ENCODE measurements at regions not wholly inside any gene's neighbourhood (a gene's known extent, or its start where the extent isn't known, plus 50 kb on each side); places are given as distances from the start of the nearest gene placed in this dataset.

- no peak for DNase-seq (ENCODE audit: low read depth)
- no peak for TF ChIP-seq CTCF (IDR thresholded peaks at IDR 0.05; ENCODE audit: control insufficient read depth, extremely low read depth, insufficient read depth)
- no peak overlapping the region for H3K4me3 ChIP-seq (ENCODE audit: low read depth, low read length)
These were observed 597.0 kb upstream of the PABPC4L start for GRCh38 chr4:134798573-134798972.

GRCh38 chr4:134787315-134787714 lies 585.7 kb upstream of the PABPC4L start:
- H3K4me3 ChIP-seq (ENCODE audit: low read depth, low read length): no peak overlapping the region
- DNase-seq (ENCODE audit: low read depth): no peak

GRCh38 chr4:134780244-134780643 lies 578.7 kb upstream of the PABPC4L start:
- TF ChIP-seq CTCF (IDR thresholded peaks at IDR 0.05; ENCODE audit: control insufficient read depth, extremely low read depth, insufficient read depth): no peak

More at GRCh38 chr4:134787315-134787714, 585.7 kb upstream of the PABPC4L start:
- no peak for TF ChIP-seq CTCF (IDR thresholded peaks at IDR 0.05; ENCODE audit: control insufficient read depth, extremely low read depth, insufficient read depth)

GRCh38 chr4:134777606-134778005 lies 576.0 kb upstream of the PABPC4L start:
- peak; percentile 30 for DNase-seq (ENCODE audit: low read depth)
- peak; percentile 64 for TF ChIP-seq CTCF (IDR thresholded peaks at IDR 0.05; ENCODE audit: control insufficient read depth, extremely low read depth, insufficient read depth)
- H3K4me3 ChIP-seq (ENCODE audit: low read depth, low read length): no peak overlapping the region

More at GRCh38 chr4:134780244-134780643, 578.7 kb upstream of the PABPC4L start:
- DNase-seq (ENCODE audit: low read depth): peak; percentile 22
- H3K4me3 ChIP-seq (ENCODE audit: low read depth, low read length): no peak overlapping the region

- no peak for DNase-seq (ENCODE audit: low read depth)
- H3K4me3 ChIP-seq (ENCODE audit: low read depth, low read length): no peak overlapping the region
- no peak for TF ChIP-seq CTCF (IDR thresholded peaks at IDR 0.05; ENCODE audit: control insufficient read depth, extremely low read depth, insufficient read depth)
These were observed 572.0 kb upstream of the PABPC4L start for GRCh38 chr4:134773497-134774000.

- 0 out of 2 replicates have a peak, but pooled peaks have one; percentile 3 for TF ChIP-seq CTCF (IDR thresholded peaks at IDR 0.05; ENCODE audit: control insufficient read depth, extremely low read depth, insufficient read depth)
- no peak for DNase-seq (ENCODE audit: low read depth)
- no peak overlapping the region for H3K4me3 ChIP-seq (ENCODE audit: low read depth, low read length)
These were observed 560.5 kb upstream of the PABPC4L start for GRCh38 chr4:134762053-134762452.

- no peak for DNase-seq (ENCODE audit: low read depth)
- H3K4me3 ChIP-seq (ENCODE audit: low read depth, low read length): no peak overlapping the region
- TF ChIP-seq CTCF (IDR thresholded peaks at IDR 0.05; ENCODE audit: control insufficient read depth, extremely low read depth, insufficient read depth): no peak
These were observed 554.8 kb upstream of the PABPC4L start for GRCh38 chr4:134756421-134756820.

Data from LNCaP clone FGC (cell line).